GM18505 (cell line): ENCODE measurements at regions not wholly inside any gene's neighbourhood (a gene's known extent, or its start where the extent isn't known, plus 50 kb on each side); places are given as distances from the start of the nearest gene placed in this dataset.
"Not testable (repeated sequence)": the region's sequence is repeated elsewhere in the genome, so short reads cannot be mapped to it uniquely, and the experiment has no call there.

ENCODE experiments used
- ATAC-seq: cut with Tn5 transposase; IDR thresholded peaks from one replicate; pipeline ENCODE4 v1.9.1; 2021; ENCODE audit not compliant: unreplicated experiment
- POLR2A ChIP-seq: IDR thresholded peaks from 4 replicates; pipeline ENCODE4 v1.6.1; 2011; ENCODE audit warnings: borderline replicate concordance; ENCODE audit not compliant: insufficient read depth, insufficient read length; ENCODE audit errors: extremely low read depth

DNA sequence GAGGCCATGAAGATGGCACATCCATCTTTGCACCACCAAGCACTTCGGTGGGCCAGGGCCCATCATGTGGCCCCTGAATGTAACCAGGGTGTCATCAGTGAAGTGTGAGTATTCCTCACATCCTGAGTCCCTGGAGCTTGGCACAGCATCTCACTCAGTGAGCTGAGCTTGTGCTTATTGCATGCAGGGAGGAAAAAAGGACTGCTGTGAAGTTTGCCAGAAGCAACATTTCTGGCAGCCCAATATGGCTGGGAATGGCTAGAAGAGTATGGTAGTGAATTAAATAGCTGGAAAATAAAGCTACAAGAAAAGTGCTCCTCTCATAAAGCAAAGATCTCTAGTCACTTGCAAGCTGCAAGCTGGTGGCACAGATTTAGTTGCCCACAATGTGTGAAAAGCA lies 109.3 kb downstream of the TNFSF18 start:
- TF ChIP-seq POLR2A = no peak
- no peak for ATAC-seq

DNA sequence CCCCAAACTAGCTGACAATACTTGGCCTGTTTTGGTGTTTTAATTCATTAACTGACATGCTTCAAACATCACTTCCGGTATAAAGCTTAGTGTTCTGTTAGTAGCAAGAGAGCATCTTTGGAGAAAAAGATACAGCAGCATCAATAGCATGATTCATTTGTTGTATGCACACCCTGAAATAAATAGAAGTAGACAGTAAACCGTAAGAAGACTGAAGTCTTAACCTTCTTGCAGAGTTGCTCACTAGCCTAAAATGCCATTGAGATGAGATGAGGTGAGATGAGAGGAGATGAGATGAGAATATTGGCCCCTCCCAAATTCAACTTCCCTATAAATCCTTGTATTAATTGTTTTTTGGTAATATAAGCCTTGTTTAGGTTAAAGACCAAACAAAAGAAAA lies 108.8 kb downstream of the TNFSF18 start:
- TF ChIP-seq POLR2A = no peak
- ATAC-seq = no peak

DNA sequence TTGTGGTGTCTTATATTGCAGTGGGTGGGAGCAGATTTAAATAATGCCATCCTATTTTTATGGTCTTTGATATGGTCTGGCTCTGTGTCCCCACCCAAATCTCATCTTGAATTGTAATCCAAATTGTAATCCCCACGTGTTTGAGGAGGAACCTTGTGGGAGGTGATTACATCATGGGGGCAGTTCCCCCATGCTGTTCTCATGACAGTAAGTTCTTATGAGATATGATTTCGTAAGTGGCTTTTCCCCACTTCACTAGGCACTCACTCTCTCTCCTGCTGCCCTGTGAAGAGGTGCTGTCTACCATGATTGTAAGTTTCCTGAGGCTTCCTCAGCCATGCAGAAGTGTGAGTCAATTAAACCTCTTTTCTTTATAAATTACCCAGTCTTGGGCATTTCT lies 107.6 kb downstream of the TNFSF18 start:
- ATAC-seq = not testable (repeated sequence)

DNA sequence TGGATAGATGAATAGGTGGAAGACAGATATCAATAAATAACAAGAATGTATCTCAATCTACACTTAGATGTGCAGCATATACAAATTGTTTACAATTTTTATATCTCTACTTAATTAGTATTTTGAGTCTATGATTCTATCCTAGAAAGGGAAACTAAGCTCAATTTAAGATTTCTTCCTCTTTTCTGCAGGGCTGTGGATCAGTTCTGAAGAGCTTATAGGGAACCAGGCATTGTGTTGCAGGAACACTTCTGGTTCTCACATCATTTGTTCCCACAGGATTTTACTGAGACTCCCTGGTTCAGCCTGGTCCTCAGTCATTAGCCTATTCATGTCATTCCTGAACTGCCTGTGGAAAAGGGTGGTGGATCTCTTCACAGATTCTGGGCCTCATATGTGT lies 105.8 kb downstream of the TNFSF18 start:
- ATAC-seq = no peak
- TF ChIP-seq POLR2A = no peak

DNA sequence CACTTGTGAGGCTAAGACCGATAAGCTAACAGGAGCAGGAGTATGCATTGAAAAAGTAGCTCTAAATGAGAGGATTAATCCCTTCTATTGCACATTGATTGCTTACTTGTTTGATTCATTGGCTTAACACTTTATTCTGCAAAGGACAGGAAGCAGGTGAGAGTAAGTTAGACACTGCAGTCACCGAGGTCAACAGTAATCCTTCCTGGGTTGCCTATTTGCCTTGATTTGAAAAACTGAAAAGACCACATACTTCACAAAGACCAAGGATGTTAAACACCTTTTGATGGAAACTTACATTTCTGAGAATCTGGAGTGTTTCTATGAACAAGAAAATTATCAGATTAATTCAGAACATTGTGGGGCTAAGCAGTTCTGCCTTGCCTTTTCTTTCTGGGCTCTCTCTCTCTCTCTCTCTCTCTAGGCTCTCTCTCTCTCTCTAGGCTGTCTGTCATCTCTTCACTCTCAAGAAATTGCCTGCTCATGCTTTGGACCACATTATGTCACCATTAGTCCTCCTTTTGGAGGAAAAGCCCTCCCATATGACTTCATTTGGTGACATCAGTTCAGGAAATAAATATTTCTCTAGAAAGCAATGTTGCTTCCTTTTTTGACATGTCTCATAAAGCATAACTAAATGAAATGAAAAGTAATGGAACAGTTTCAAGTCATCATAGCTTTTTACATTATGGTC lies 103.8 kb downstream of the TNFSF18 start:
- TF ChIP-seq POLR2A = no peak
- no peak for ATAC-seq

DNA sequence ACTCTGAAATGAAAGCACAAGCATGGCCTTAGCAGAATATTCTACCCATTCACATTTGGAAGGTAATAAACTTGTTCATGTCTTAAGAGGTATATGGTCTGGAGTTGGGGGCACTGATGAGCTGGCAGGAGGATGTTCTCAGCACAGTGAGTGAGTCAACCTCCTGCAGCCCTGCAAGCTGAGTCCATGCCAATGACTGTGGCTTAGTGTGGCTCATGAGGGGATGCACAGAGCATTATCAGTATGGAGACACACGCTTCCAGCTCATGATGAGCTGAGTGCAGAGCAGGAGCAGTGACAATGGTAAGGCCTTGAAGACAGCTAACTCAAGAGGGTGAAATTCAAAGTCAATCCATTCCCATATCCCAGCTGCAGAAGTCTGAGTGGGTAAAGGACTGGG lies 102.3 kb downstream of the TNFSF18 start:
- no peak for ATAC-seq
- TF ChIP-seq POLR2A = no peak

DNA sequence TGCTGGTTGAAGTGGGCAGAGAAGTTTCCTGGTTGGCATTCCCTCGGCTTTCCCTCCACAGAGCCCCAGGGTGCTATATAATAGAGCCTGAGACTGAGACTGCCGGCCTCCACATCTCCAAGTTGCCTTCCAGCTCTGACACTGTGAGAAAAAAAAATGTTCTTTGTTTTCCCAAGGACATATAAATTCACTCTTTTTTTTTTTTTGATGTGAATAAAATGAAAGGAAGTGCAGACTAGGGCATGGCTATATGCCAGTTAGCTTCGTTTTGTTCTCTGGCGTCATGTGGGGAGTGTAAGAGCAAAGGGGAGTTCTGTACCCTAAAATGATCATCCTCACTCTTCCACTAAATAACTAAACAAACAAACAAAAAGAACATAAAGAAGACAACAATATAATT lies 101.6 kb downstream of the TNFSF18 start:
- ATAC-seq = no peak
- TF ChIP-seq POLR2A = no peak

DNA sequence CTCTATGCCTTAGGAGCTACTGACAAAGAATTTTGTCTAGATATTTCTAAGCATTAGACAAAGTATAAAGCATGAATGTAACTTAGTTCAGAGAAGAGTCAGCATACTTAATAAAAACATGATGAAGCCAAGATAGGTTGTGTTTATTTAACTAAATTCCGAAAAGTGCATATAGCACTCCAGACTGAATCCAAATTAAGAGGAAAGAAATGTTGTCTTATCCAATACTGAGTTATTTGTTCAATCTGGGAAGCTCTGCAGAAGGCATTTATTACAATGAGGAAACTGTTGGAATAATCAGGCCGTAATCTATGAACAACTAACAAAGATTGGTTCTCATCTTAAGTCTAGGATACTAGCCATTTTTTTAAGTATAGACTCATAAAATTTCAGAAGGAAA lies 100.2 kb downstream of the TNFSF18 start:
- no peak for ATAC-seq
- TF ChIP-seq POLR2A = no peak

DNA sequence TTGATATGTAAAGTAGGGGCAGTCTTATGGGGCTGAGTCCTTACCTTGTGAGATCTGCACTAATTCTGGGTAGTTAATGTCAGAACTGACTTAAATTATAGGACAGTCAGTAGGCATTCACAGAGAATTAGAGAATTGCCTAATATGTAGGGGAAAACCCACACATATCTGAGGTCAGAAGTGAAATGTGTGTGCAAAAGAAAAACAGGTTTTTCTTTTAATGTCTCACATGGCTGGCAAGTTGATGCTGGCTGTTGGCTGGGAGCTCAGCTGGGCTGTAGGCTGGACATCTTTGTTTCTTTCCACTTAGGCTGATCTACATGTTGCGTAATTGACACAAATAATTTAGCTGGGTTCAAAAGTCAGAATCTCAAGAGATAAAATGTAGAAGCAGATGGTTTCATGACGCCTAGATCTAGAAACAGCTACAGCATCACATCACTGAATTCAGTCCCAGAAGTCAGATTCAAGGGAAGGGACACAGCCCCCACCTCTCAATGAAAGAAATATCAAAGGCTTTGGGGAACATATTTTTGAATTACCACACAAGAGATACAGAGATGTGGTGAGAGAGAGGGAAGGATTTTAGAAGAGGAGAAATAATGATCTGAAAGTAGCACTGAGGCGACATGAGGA lies 98.9 kb downstream of the TNFSF18 start:
- no peak for ATAC-seq
- TF ChIP-seq POLR2A = no peak

DNA sequence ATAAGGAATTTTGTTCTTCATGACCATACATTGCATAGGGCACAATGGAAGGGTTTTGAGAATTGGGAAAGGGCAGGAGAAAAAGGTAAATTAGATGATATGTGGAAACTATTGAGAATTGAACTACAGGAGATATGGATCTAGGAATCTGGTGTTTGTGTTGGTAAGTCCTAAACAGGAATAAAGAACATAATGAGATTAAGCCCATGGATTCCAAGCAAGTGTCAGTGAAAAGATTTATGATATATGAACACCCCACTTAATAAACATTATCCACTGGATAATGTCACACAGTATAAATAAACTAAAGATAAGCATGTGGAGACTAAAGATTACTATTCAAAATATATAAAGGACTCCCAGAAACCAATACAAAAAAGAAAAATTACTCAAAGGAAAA lies 98.2 kb downstream of the TNFSF18 start:
- ATAC-seq = no peak
- TF ChIP-seq POLR2A = no peak

DNA sequence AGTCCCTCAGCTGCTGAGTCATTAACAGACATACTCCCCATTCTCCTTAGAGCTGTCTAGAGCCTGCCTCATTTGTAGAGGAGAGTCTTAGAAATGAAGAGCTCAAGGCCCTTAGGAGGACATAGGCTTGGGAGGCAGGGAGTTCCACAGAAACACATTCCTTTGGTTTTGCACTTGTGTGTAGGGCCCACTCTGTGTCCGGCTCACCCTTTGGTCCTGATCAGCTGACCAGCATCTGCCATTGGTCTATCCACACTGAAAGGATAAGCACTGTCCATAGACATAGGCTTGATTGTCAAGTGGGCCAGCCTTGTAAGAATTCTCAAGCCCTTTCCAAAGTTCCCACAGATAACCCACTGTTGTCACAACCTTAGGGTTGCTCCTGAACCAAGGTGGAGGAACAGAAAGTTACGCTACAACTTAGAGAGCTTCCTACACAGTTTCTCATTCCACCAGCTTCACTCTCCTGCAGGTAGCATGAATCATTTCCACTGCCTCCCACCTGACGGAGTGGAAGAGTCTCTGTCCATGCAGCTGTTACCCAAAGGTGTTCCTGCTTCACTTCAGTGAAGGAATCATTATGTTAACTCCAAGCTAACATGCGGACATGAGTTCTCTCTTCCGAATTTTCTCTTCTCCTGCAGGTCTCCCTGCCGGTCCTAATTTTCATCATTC lies 96.1 kb downstream of the TNFSF18 start:
- TF ChIP-seq POLR2A = no peak
- ATAC-seq = no peak

DNA sequence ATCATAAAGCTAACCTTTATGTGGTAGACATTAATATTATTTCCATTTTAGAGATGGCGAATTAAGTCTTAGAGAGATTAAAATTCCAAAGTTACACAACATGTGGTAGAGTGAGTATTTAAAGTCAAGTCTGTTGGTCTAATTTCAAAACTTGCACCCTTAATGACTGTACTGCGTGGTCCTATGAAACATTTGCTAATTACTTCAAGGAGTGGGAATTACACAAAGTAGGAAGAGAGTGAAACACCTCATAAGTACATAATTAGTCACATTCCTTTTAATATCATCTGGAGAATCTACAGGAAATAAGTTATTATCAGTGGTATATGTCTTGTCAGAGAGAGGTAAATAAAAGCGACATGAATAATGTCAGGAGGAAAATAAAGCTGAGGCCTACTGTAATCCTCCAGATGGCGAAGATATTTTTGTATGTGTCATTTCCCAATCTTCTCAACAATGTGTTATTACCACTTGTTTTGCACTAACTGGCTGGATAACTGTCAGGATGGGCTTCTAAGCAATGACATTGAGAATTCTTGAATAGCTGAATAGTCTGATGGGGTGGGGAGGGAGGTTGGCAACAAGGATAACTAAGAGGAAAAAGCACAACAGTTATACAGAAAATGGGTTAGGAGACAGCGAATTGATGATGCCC lies 95.5 kb downstream of the TNFSF18 start:
- no peak for TF ChIP-seq POLR2A

DNA sequence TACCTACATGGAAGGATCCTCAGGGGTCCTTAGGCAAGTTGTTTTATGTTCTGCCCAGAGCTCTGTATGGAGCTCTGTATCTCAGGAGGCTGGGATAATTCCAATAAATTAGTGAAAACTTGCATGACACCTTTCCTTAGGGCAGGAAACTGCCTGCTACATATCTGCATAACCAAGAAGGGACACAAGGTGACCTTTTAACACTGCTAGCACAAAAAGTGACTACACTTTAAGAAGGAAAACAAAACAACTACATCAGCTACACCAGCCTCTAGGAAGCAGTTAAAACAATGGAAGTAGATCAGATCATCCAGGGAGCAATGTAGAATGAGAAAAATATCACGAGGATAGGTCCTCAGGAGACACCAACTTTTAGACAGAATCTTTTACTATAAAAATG lies 93.9 kb downstream of the TNFSF18 start:
- TF ChIP-seq POLR2A = no peak
- ATAC-seq = no peak

More for the DNA sequence above, 95.5 kb downstream of the TNFSF18 start:
- ATAC-seq = no peak

DNA sequence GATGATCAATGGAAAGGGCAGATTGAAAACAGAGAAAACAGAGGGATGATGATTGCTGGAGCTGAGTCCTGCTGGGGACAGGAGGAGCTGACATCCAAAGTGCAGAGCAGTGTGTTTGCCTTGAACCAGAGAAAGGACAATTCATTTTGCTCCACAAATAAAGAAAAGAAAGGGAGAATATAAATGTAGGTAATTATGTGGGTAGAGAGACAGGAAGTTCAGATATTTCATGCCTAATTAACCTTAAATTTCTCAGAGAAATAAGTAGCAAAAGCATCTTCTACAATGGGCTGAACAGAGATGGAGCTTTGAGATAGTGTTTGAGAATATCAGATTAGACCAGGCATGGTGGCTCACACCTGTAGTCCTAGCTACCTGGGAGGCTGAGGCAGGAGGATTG lies 93.2 kb downstream of the TNFSF18 start:
- ATAC-seq = no peak
- no peak for TF ChIP-seq POLR2A
